ENCODE measurements at regions not wholly inside any gene's neighbourhood (a gene's known extent, or its start where the extent isn't known, plus 50 kb on each side); places are given as distances from the start of the nearest gene placed in this dataset.
"Not testable (repeated sequence)": the region's sequence is repeated elsewhere in the genome, so short reads cannot be mapped to it uniquely, and the experiment has no call there.

GRCh38 chr14:105883066-105884005 lies 357.0 kb downstream of the TMEM121 start:
- Histone ChIP-seq H3K9me3 (no peaks in the 10 kb centered on the region), H3K4me1 (no peaks in the 10 kb centered on the region), H3K27ac (no peak overlapping the region), H3K4me3 (no peak overlapping the region), H3K36me3 (no peaks in the 10 kb centered on the region), H3K27me3 (no peaks in the 10 kb centered on the region)
- no peak for TF ChIP-seq CTCF (IDR thresholded peaks at IDR 0.05)
- DNase-seq (ENCODE audit: low spot score in 2 of 2): no peak
- intact Hi-C loops (cut with DNase I): no loop called here

GRCh38 chr14:105884192-105884807 lies 357.9 kb downstream of the TMEM121 start:
- peak in 1 of 2 donors; percentile 39 for DNase-seq (ENCODE audit: low spot score in 2 of 2)
- H3K36me3 ChIP-seq, H3K27me3 ChIP-seq: not testable (repeated sequence)

GRCh38 chr14:105884808-105885281 lies 358.5 kb downstream of the TMEM121 start:
- H3K27ac ChIP-seq: no peak overlapping the region
- H3K9me3 ChIP-seq: no peaks in the 10 kb centered on the region
- peak in 1 of 2 donors; percentile 35 for DNase-seq (ENCODE audit: low spot score in 2 of 2)
- no peak for TF ChIP-seq CTCF (IDR thresholded peaks at IDR 0.05)
- no peaks in the 10 kb centered on the region for H3K4me1 ChIP-seq
- intact Hi-C loops (cut with DNase I): no loop called here
- H3K27me3 ChIP-seq: no peaks in the 10 kb centered on the region
- H3K36me3 ChIP-seq: no peaks in the 10 kb centered on the region
- no peak overlapping the region for H3K4me3 ChIP-seq

More at GRCh38 chr14:105884192-105884807, 357.9 kb downstream of the TMEM121 start:
- H3K4me3 ChIP-seq; H3K4me1 ChIP-seq; H3K27ac ChIP-seq; H3K9me3 ChIP-seq; intact Hi-C loops (cut with DNase I): not testable (repeated sequence)

GRCh38 chr14:105885561-105886320 lies 359.4 kb downstream of the TMEM121 start:
- H3K27ac ChIP-seq: no peak overlapping the region
- H3K4me1 ChIP-seq: no peaks in the 10 kb centered on the region
- no peak for TF ChIP-seq CTCF (IDR thresholded peaks at IDR 0.05)
- peak in 1 of 2 donors; percentile 40 for DNase-seq (ENCODE audit: low spot score in 2 of 2)
- H3K4me3 ChIP-seq: no peak overlapping the region
- H3K9me3 ChIP-seq: no peaks in the 10 kb centered on the region
- intact Hi-C loops (cut with DNase I): no loop called here
- H3K27me3 ChIP-seq: no peaks in the 10 kb centered on the region
- no peaks in the 10 kb centered on the region for H3K36me3 ChIP-seq

DNA sequence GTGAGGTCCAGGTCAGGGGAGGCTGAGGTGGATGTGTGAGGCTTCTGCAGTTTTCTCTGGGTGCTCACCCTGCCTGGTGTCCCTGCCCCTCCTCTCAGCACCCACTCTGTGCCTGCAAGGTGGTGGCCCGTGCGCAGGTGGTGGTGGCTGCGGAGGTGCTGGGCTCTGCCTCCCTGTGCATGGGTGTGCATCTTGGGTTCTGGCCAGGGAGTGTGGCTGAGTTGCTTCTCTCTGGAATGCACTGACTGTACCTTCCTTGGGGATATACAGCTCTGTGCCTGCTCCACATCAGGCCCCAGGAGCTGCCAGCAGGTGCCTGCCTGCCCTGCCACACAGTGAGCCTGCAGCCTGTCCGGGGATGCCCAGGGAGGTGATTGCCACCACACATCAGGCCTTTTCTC lies 360.4 kb downstream of the TMEM121 start:
- peak in 1 of 2 donors; percentile 53 for DNase-seq (ENCODE audit: low spot score in 2 of 2)

GRCh38 chr14:105887692-105888091 lies 361.3 kb downstream of the TMEM121 start:
- Histone ChIP-seq H3K36me3 (no peaks in the 10 kb centered on the region), H3K27me3 (no peaks in the 10 kb centered on the region), H3K27ac (no peak overlapping the region), H3K9me3 (no peaks in the 10 kb centered on the region), H3K4me1 (no peaks in the 10 kb centered on the region), H3K4me3 (no peak overlapping the region)
- intact Hi-C loops (cut with DNase I): no loop called here
- no peak for TF ChIP-seq CTCF (IDR thresholded peaks at IDR 0.05)
- DNase-seq (ENCODE audit: low spot score in 2 of 2): no peak

More for the DNA sequence above, 360.4 kb downstream of the TMEM121 start:
- H3K4me3 ChIP-seq; H3K27ac ChIP-seq; H3K4me1 ChIP-seq; intact Hi-C loops (cut with DNase I); H3K9me3 ChIP-seq; H3K36me3 ChIP-seq; H3K27me3 ChIP-seq: not testable (repeated sequence)

Measured in ascending aorta (tissue), 2 donors.